CD4-positive, alpha-beta memory T cell (primary cell): ENCODE measurements at regions not wholly inside any gene's neighbourhood (a gene's known extent, or its start where the extent isn't known, plus 50 kb on each side); places are given as distances from the start of the nearest gene placed in this dataset.
"Not testable (repeated sequence)": the region's sequence is repeated elsewhere in the genome, so short reads cannot be mapped to it uniquely, and the experiment has no call there.

Experiments used
- CTCF ChIA-PET: fragments of 350-600 bp; sonication (Branson Sonifier 250); formaldehyde crosslinking; loops from one replicate; lab custom pipeline; 2021; ENCODE audit warnings: inconsistent platforms; ENCODE audit not compliant: partially characterized antibody; lab: Charles Lee
- POLR2A ChIA-PET: fragments of 350-600 bp; sonication (Branson Sonifier 250); formaldehyde crosslinking; loops from one replicate; lab custom pipeline; 2021; ENCODE audit not compliant: partially characterized antibody; lab: Charles Lee
- DNase-seq, 5 donors: peaks; one replicate each; pipeline versions ENCODE4 v3.0.0 to v3.0.0-alpha.2; 2020 to 2022; ENCODE audit warnings: mixed read lengths in 1 of 5
- H3K27ac ChIP-seq: one replicate; pipeline ENCODE4 v1.7.0; 2013; ENCODE audit warnings: low read depth, low read length
- H3K27me3 ChIP-seq: 2 replicates; pipeline ENCODE4 v1.7.0; 2013; ENCODE audit warnings: mild to moderate bottlenecking, low read length, moderate library complexity; ENCODE audit not compliant: insufficient read depth
- H3K36me3 ChIP-seq: 2 replicates; pipeline ENCODE4 v1.7.0; 2013; ENCODE audit warnings: mild to moderate bottlenecking, low read length, moderate library complexity; ENCODE audit not compliant: insufficient read depth
- H3K4me1 ChIP-seq: 2 replicates; pipeline ENCODE4 v1.7.0; 2013; ENCODE audit warnings: mild to moderate bottlenecking, low read length, moderate library complexity; ENCODE audit not compliant: insufficient read depth
- H3K4me3 ChIP-seq, 2 donors: one replicate each; pipeline ENCODE4 v1.7.0; 2013; ENCODE audit warnings: low read length in 2 of 2, mild to moderate bottlenecking in 1 of 2
- H3K9me3 ChIP-seq, 2 donors: one replicate each; pipeline ENCODE4 v1.7.0; 2013; ENCODE audit warnings: low read length in 2 of 2, control low read depth in 1 of 2; ENCODE audit not compliant: control insufficient read depth in 1 of 2
- H3K27ac Mint-ChIP-seq, 7 donors: one replicate each; pipeline ENCODE4 v1.8.0; 2020 to 2021; ENCODE audit warnings: mixed read lengths in 7 of 7, mild to moderate bottlenecking in 6 of 7, inconsistent platforms in 3 of 7, moderate library complexity in 3 of 7
- H3K27me3 Mint-ChIP-seq, 2 donors: one replicate each; pipeline ENCODE4 v1.8.0; 2020 to 2021; ENCODE audit warnings: mixed read lengths in 2 of 2
- H3K36me3 Mint-ChIP-seq, 2 donors: one replicate each; pipeline ENCODE4 v1.8.0; 2020 to 2021; ENCODE audit warnings: mixed read lengths in 2 of 2, inconsistent platforms in 1 of 2, mild to moderate bottlenecking in 1 of 2
- H3K4me1 Mint-ChIP-seq, 4 donors: one replicate each; pipeline ENCODE4 v1.8.0; 2020 to 2021; ENCODE audit warnings: mixed read lengths in 4 of 4, mild to moderate bottlenecking in 1 of 4
- H3K4me3 Mint-ChIP-seq, 8 donors: one replicate each; pipeline ENCODE4 v1.8.0; 2020 to 2021; ENCODE audit warnings: mixed read lengths in 8 of 8, mild to moderate bottlenecking in 7 of 8, moderate library complexity in 6 of 8, inconsistent platforms in 3 of 8
- H3K9me3 Mint-ChIP-seq, 8 donors: one replicate each; pipeline ENCODE4 v1.8.0; 2020 to 2021; ENCODE audit warnings: mixed read lengths in 8 of 8, mild to moderate bottlenecking in 5 of 8, inconsistent platforms in 3 of 8, moderate library complexity in 1 of 8
- intact Hi-C: fragments of 100-400 bp; cut with micrococcal nuclease; formaldehyde crosslinking; loops from one replicate; pipeline ENCODE4 v1.15.1; 2023

DNA sequence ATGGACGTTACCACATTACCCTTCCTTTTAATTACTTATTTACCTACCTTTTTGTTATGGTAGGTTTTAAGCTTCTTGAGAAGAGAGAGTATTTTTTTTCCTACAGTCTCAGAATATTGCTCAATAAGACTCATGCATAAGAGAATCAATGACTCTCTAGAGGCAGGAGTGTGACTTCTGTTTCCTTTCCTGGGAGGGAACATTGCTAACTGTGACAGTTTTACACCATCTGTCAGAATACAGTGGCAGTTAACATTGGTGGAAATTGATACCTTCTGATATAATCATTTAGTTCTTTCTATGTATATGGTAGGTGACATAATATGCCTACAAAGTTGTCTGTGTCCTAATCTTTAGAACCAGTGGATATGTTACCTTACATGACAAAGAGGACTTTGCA lies 348.7 kb upstream of the POT1 start:
- no peaks in the 10 kb centered on the region for H3K4me1 Mint-ChIP-seq
- Histone ChIP-seq H3K4me3 (no peak overlapping the region), H3K27ac (no peak overlapping the region), H3K4me1 (no peaks in the 10 kb centered on the region), H3K9me3 (no peaks in the 10 kb centered on the region), H3K36me3 (no peaks in the 10 kb centered on the region), H3K27me3 (no peaks in the 10 kb centered on the region)
- peaks cover 0 to 1% of the 10 kb centered on the region in 2 donors for H3K27me3 Mint-ChIP-seq
- H3K27ac Mint-ChIP-seq, result no peak overlapping the region
- DNase-seq, result no peak
- intact Hi-C loops, result no loop called here
- ChIA-PET CTCF (no interaction called here), POLR2A (no interaction called here)
- H3K4me3 Mint-ChIP-seq, result no peak overlapping the region
- H3K36me3 Mint-ChIP-seq, result no peaks in the 10 kb centered on the region
- peaks cover 0 to 10% (median 5%) of the 10 kb centered on the region in 8 donors for H3K9me3 Mint-ChIP-seq

DNA sequence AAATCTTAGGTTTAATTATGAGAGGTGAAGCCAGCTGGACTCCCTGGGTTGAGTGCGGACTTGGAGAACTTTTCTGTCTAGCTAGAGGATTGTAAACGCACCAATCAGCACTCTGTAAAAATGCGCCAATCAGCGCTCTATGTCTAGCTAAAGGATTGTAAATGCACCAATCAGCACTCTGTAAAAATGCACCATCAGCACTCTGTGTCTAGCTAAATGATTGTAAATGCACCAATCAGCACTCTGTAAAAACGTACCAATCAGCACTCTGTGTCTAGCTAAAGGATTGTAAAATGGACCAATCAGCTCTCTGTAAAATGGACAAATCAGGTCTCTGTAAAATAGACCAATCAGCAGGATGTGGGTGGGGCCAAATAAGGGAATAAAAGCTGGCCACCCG lies 345.1 kb upstream of the POT1 start:
- CTCF ChIA-PET, intact Hi-C loops: not testable (repeated sequence)

DNA sequence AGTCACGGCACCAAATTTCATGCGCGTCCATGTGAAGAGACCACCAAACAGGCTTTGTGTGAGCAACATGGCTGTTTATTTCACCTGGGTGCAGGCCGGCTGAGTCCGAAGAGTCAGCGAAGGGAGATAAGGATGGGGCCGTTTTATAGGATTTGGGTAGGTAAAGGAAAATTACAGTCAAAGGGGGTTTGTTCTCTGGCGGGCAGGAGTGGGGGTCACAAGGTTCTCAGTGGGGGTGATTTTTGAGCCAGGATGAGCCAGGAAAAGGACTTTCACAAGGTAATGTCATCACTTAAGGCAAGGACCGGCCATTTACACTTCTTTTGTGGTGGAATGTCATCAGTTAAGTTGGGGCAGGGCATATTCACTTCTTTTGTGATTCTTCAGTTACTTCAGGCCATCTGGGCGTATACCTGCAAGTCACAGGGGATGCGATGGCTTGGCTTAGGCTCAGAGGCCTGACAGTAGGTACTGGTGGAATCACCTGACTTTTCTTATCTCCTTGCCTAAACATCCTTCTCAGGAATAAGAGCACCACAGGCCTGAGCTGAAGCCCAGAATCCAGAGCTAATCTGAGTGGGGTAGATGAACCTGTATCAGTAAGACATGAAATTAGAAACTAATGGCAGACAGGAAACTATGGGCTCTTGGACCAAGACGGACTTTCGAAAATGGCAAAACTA lies 334.7 kb upstream of the POT1 start:
- H3K36me3 ChIP-seq, intact Hi-C loops, H3K27me3 Mint-ChIP-seq, H3K4me3 ChIP-seq, H3K36me3 Mint-ChIP-seq, POLR2A ChIA-PET, H3K4me1 ChIP-seq, DNase-seq, H3K27me3 ChIP-seq, H3K27ac Mint-ChIP-seq, H3K4me3 Mint-ChIP-seq, H3K27ac ChIP-seq, CTCF ChIA-PET, H3K9me3 ChIP-seq, H3K4me1 Mint-ChIP-seq: not testable (repeated sequence)
- peaks cover 0 to 12% (median 5%) of the 10 kb centered on the region in 8 donors for H3K9me3 Mint-ChIP-seq

More for the DNA sequence above, 345.1 kb upstream of the POT1 start:
- H3K9me3 Mint-ChIP-seq, H3K4me3 ChIP-seq, H3K27ac ChIP-seq, H3K27ac Mint-ChIP-seq, H3K4me3 Mint-ChIP-seq, H3K27me3 ChIP-seq, H3K4me1 ChIP-seq, H3K36me3 ChIP-seq, H3K9me3 ChIP-seq, DNase-seq, POLR2A ChIA-PET, H3K27me3 Mint-ChIP-seq, H3K36me3 Mint-ChIP-seq, H3K4me1 Mint-ChIP-seq: not testable (repeated sequence)

DNA sequence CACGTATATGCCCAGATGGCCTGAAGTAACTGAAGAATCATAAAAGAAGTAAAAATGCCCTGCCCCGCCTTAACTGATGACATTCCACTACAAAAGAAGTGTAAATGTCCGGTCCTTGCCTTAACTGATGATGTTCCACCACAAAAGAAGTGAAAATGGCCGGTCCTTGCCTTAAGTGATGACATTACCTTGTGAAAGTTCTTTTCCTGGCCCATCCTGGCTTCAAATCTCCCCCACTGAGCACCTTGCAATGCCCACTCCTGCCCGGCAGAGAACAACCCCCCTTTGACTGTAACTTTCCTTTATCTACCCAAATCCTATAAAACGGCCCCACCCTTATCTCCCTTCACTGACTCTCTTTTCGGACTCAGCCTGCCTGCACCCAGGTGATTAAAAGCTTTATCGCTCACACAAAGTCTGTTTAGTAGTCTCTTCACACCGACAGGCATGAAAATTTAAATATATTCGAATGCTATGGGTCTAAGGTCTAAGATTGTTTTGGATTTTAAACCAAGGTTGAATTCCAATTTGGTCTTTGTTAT lies 329.3 kb upstream of the POT1 start:
- DNase-seq, CTCF ChIA-PET, H3K4me3 ChIP-seq, H3K9me3 ChIP-seq, H3K27ac ChIP-seq, H3K27me3 ChIP-seq, H3K27ac Mint-ChIP-seq, H3K4me3 Mint-ChIP-seq, H3K4me1 ChIP-seq, H3K36me3 Mint-ChIP-seq, POLR2A ChIA-PET, H3K27me3 Mint-ChIP-seq, H3K36me3 ChIP-seq, intact Hi-C loops, H3K4me1 Mint-ChIP-seq: not testable (repeated sequence)
- peaks cover 0 to 11% (median 2%) of the 10 kb centered on the region in 8 donors for H3K9me3 Mint-ChIP-seq

DNA sequence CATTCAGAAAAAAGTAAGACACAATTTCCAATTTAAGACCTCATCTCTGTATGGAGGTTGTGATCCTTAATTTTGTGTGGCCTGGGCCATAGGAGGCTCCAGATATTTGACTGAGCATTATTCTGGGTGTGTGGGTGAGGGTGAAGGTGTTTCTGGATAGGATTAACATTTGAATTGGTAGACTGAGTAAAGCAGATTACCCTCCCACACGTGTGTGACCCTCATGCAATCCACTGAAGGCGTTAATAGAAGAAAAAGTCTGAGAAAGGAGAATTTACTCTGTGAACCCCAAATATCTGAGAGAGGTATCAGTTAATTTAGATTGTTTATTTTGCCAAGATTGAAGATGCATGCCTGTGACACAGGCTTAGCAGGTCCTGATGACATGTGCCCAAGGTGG lies 328.0 kb upstream of the POT1 start:
- Histone ChIP-seq H3K36me3 (no peaks in the 10 kb centered on the region), H3K9me3 (no peaks in the 10 kb centered on the region), H3K4me3 (no peak overlapping the region), H3K4me1 (no peaks in the 10 kb centered on the region), H3K27ac (no peak overlapping the region), H3K27me3 (no peaks in the 10 kb centered on the region)
- no peak for DNase-seq
- H3K4me1 Mint-ChIP-seq, result no peaks in the 10 kb centered on the region
- CTCF ChIA-PET, result no interaction called here
- H3K27me3 Mint-ChIP-seq, result no peaks in the 10 kb centered on the region
- H3K36me3 Mint-ChIP-seq, result no peaks in the 10 kb centered on the region
- POLR2A ChIA-PET, result no interaction called here
- intact Hi-C loops, result no loop called here
- peaks cover 0 to 11% (median 2%) of the 10 kb centered on the region in 8 donors for H3K9me3 Mint-ChIP-seq
- H3K4me3 Mint-ChIP-seq, result no peak overlapping the region
- H3K27ac Mint-ChIP-seq, result no peak overlapping the region

DNA sequence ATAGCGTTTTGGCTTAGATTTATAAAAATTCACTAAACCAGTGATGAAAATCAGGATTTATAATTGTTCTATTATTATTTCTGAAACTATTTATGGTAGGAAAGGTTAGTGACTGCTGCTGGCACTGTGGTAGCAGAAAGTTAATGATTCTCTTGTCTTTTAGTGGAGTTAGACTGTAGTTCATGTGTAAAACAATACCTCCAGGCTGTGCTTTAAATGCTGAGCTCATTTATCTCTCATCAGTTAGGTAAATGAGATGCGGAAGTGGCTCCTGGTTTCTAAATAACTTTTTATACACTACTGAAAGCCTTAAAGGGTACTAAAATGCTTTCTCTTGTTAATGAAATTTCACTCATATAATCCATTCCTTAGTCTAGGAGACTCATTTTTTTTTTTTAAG lies 326.8 kb upstream of the POT1 start:
- Mint-ChIP-seq H3K27me3 (no peaks in the 10 kb centered on the region), H3K4me3 (no peak overlapping the region)
- POLR2A ChIA-PET, result no interaction called here

DNA sequence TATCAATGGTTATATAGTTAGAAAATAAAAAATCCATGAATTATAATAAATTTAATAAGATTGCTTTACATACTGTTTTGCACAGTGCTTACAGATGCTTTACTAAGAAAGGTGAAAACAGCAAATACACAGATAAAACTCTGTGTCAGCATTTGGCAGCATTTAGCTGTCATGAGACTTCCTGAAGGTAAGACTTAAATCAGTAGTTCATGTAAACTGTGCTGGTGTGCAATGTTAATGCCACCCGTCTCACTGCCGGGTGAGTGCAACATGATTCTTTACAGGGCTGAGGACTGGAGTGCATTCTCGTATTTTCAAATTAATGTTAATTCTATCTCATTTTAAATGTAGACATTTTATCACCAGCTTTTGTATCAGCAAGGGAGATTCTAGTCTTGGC lies 326.2 kb upstream of the POT1 start:
- H3K36me3 Mint-ChIP-seq, result no peaks in the 10 kb centered on the region
- CTCF ChIA-PET, result interaction anchor here (0.8 kb wide), 1 partner anchor 34 kb away, joined by 3 read pairs; no protein-coding TSS in a partner anchor
- no peak overlapping the region for H3K27ac Mint-ChIP-seq
- Histone ChIP-seq H3K4me3 (no peak overlapping the region), H3K9me3 (no peaks in the 10 kb centered on the region), H3K27ac (no peak overlapping the region), H3K27me3 (no peaks in the 10 kb centered on the region), H3K4me1 (no peaks in the 10 kb centered on the region), H3K36me3 (no peaks in the 10 kb centered on the region)
- no peaks in the 10 kb centered on the region for H3K4me1 Mint-ChIP-seq
- no peak overlapping the region for H3K4me3 Mint-ChIP-seq
- H3K27me3 Mint-ChIP-seq, result no peaks in the 10 kb centered on the region
- no peak for DNase-seq
- peaks cover 0 to 7% (median under 1%) of the 10 kb centered on the region in 8 donors for H3K9me3 Mint-ChIP-seq
- POLR2A ChIA-PET, result no interaction called here
- intact Hi-C loops, result no loop called here

More for the DNA sequence above, 326.8 kb upstream of the POT1 start:
- Histone ChIP-seq H3K4me1 (no peaks in the 10 kb centered on the region), H3K27ac (no peak overlapping the region), H3K27me3 (no peaks in the 10 kb centered on the region), H3K36me3 (no peaks in the 10 kb centered on the region), H3K4me3 (no peak overlapping the region), H3K9me3 (no peaks in the 10 kb centered on the region)
- intact Hi-C loops, result no loop called here
- no peak for DNase-seq
- H3K4me1 Mint-ChIP-seq, result no peaks in the 10 kb centered on the region
- H3K27ac Mint-ChIP-seq, result no peak overlapping the region
- no peaks in the 10 kb centered on the region for H3K36me3 Mint-ChIP-seq
- peaks cover 0 to 10% (median under 1%) of the 10 kb centered on the region in 8 donors for H3K9me3 Mint-ChIP-seq
- CTCF ChIA-PET, result interaction anchor here (0.8 kb wide), 1 partner anchor 34 kb away, joined by 3 read pairs; no protein-coding TSS in a partner anchor
